Thoracic aorta (tissue), 2 donors: ENCODE measurements at regions not wholly inside any gene's neighbourhood (a gene's known extent, or its start where the extent isn't known, plus 50 kb on each side); places are given as distances from the start of the nearest gene placed in this dataset.

Source experiments
- ATAC-seq: fragments of 150-250 bp; one replicate; pipeline ENCODE4 v1.8.0; 2017; ENCODE audit warnings: low read depth; ENCODE audit not compliant: insufficient number of reproducible peaks, low FRiP score
- DNase-seq: peaks from one replicate; pipeline ENCODE4 v3.0.0-alpha.2; 2020; ENCODE audit warnings: low spot score
- H3K27ac ChIP-seq, 2 donors: fragments of 200-600 bp; sonication (generic); 1 replicate in 1 of 2; 2 replicates in 1 of 2; pipeline ENCODE4 v1.5.1; 2016; ENCODE audit warnings: mild to moderate bottlenecking in 2 of 2, moderate library complexity in 2 of 2
- H3K27me3 ChIP-seq: fragments of 200-600 bp; sonication (generic); replicated peaks from 2 replicates; pipeline ENCODE4 v1.6.0; 2016; ENCODE audit warnings: mild to moderate bottlenecking; ENCODE audit not compliant: insufficient read depth
- H3K36me3 ChIP-seq: fragments of 200-600 bp; sonication (generic); one replicate; pipeline ENCODE4 v1.5.1; 2016
- H3K4me1 ChIP-seq, 2 donors: fragments of 200-600 bp; sonication (generic); 1 replicate in 1 of 2; 2 replicates in 1 of 2; pipeline versions ENCODE4 v1.5.1 to v1.6.0; 2016; ENCODE audit warnings: low read depth in 2 of 2, mild to moderate bottlenecking in 1 of 2; ENCODE audit not compliant: control insufficient read depth in 1 of 2
- H3K4me3 ChIP-seq: fragments of 200-600 bp; sonication (generic); 2 replicates; pipeline ENCODE4 v1.5.1; 2016; ENCODE audit warnings: mild to moderate bottlenecking
- H3K9me3 ChIP-seq: fragments of 200-600 bp; sonication (generic); 2 replicates; pipeline ENCODE4 v1.5.1; 2016
- TF ChIP-seq, protein P1 (sequence below): fragments of 200-600 bp; sonication (generic); IDR thresholded peaks from one replicate; pipeline ENCODE4 v1.5.1; 2019; ENCODE audit warnings: antibody characterized with exemption

DNA sequence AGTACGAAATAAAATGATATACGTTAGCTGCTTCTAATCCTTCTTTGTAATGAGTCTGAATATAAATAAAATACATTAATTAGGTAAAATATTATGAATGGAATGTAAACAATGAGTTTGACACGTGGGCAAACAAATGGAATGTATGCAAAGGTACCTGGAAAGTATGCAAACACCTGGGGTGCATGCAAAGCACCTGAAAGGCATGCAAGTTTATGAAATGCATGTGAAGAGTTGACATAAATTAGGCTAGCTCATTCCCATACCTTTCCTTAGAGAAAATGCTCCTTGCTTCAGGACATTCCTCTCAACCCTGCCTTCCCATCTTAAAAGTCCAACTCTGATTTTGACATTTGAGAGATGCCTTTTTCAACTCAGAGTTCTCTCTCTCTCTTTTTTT is 140.9 kb downstream of the EDN1 start:
- H3K4me1 ChIP-seq = peaks cover 8 to 22% of the 10 kb centered on the region in 2 donors
- TF ChIP-seq, protein P1, sequence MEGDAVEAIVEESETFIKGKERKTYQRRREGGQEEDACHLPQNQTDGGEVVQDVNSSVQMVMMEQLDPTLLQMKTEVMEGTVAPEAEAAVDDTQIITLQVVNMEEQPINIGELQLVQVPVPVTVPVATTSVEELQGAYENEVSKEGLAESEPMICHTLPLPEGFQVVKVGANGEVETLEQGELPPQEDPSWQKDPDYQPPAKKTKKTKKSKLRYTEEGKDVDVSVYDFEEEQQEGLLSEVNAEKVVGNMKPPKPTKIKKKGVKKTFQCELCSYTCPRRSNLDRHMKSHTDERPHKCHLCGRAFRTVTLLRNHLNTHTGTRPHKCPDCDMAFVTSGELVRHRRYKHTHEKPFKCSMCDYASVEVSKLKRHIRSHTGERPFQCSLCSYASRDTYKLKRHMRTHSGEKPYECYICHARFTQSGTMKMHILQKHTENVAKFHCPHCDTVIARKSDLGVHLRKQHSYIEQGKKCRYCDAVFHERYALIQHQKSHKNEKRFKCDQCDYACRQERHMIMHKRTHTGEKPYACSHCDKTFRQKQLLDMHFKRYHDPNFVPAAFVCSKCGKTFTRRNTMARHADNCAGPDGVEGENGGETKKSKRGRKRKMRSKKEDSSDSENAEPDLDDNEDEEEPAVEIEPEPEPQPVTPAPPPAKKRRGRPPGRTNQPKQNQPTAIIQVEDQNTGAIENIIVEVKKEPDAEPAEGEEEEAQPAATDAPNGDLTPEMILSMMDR = no peak
- no peaks in the 10 kb centered on the region for H3K27me3 ChIP-seq
- no peak overlapping the region for H3K4me3 ChIP-seq
- H3K27ac ChIP-seq = no peak overlapping the region
- no peaks in the 10 kb centered on the region for H3K9me3 ChIP-seq
- no peak for DNase-seq
- no peaks in the 10 kb centered on the region for H3K36me3 ChIP-seq
- ATAC-seq = no peak

DNA sequence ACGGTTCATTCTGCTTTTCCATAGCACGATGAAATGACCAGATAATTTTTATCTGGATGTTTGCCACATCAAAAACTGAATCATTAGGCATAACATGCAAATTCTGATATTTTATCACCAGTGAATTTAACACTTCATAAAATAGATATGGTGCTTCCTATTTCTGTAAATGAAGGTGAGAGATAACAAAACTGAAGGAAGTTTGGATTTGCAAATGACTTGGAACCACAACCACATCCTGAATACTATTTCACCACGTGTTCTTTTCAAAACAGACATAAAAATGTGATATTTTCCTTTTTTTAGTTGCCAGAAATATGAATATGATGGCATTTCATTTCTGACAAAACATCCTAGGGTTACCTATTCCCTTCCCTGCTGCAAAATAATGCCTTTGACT is 146.1 kb downstream of the EDN1 start:
- Histone ChIP-seq H3K9me3 (no peaks in the 10 kb centered on the region), H3K4me3 (no peak overlapping the region), H3K36me3 (no peaks in the 10 kb centered on the region), H3K27me3 (no peaks in the 10 kb centered on the region), H3K27ac (no peak overlapping the region), H3K4me1 (peaks cover 13 to 23% of the 10 kb centered on the region in 2 donors)
- ATAC-seq = no peak
- TF ChIP-seq, protein P1 = no peak
- no peak for DNase-seq

DNA sequence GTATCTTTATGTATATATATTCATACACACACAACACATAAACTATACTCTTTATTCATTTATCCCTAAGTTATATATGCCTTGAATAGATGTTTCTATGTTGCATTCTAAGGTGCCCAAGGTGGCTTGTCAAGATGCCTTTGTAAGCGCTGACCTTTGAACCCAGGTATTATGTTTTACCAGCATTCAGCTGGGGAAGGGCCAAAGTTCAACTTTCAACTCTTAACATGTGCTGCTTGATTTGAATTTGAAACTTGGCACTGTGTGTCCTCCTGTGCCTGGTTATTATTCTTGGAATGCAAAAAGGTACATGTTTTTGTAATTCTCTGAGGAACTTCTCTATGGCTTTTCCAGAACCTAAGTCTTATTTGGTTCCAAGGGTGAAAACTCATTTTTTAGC is 146.5 kb downstream of the EDN1 start:
- DNase-seq (no peak), ATAC-seq (no peak)
- TF ChIP-seq, protein P1 = no peak
- Histone ChIP-seq H3K4me1 (peaks cover 13 to 23% of the 10 kb centered on the region in 2 donors), H3K36me3 (no peaks in the 10 kb centered on the region), H3K4me3 (no peak overlapping the region), H3K27me3 (no peaks in the 10 kb centered on the region), H3K9me3 (no peaks in the 10 kb centered on the region), H3K27ac (peak overlapping the region; percentile 10 to 58)

DNA sequence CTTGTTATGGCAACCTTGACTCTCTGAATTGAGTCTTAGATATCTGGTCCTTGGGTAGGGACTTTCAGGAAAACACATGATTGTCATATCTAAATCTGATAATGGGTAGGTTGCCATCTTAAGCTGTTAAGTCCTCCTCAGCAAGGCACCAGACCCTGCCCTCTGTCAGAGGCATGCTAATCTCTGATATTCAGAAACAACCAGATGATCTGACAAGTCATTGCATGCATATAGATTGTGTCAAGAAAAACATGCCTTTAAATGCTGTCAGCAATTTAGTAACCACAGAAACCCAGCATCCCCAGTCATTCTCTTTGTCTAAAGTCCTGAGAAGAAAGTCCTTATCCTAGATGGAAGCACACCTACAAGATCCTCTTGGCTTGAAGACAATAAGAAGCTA is 149.1 kb downstream of the EDN1 start:
- TF ChIP-seq, protein P1 = no peak
- no peak for ATAC-seq

DNA sequence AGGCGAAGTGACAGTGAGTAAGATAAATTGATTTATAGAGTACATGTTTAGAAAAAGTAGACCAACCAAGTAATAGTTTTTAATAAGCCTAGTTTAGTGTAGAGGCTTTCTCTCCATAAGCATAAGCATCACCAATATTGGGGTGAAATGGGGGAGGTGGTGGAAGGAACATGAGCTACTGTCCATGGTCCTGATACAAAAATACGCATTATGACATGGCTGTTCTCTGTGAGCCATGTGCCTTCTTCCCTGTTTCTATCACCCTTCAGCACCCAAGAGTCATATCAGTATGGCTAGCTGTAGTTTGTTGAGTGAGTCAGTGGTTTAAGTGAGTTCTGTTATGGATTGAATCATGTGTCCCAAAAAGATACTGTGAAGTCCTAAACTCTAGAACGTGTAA is 150.8 kb downstream of the EDN1 start:
- Histone ChIP-seq H3K4me1 (peaks cover 13 to 29% of the 10 kb centered on the region in 2 donors), H3K27ac (no peak overlapping the region), H3K36me3 (no peaks in the 10 kb centered on the region), H3K4me3 (no peak overlapping the region), H3K9me3 (no peaks in the 10 kb centered on the region), H3K27me3 (no peaks in the 10 kb centered on the region)
- no peak for DNase-seq
- TF ChIP-seq, protein P1 = no peak
- no peak for ATAC-seq

More for the DNA sequence above, 149.1 kb downstream of the EDN1 start:
- no peak overlapping the region for H3K27ac ChIP-seq
- H3K9me3 ChIP-seq = no peaks in the 10 kb centered on the region
- no peak overlapping the region for H3K4me3 ChIP-seq
- peaks cover 13 to 23% of the 10 kb centered on the region in 2 donors for H3K4me1 ChIP-seq
- no peaks in the 10 kb centered on the region for H3K36me3 ChIP-seq
- H3K27me3 ChIP-seq = no peaks in the 10 kb centered on the region
- DNase-seq = no peak
